Neural progenitor cell (in vitro differentiated cells): ENCODE measurements at regions not wholly inside any gene's neighbourhood (a gene's known extent, or its start where the extent isn't known, plus 50 kb on each side); places are given as distances from the start of the nearest gene placed in this dataset.

Source experiments
- DNase-seq: peaks from one replicate; pipeline ENCODE4 v3.0.0-alpha.2; 2016; ENCODE audit warnings: low spot score
- H2AFZ ChIP-seq: fragments of 200-600 bp; sonication (generic); replicated peaks from 2 replicates; pipeline ENCODE4 v1.6.1; 2016; ENCODE audit warnings: antibody characterized with exemption
- H3F3A ChIP-seq: fragments of 200-600 bp; sonication (generic); 2 replicates; pipeline ENCODE4 v1.6.1; 2016; ENCODE audit warnings: antibody characterized with exemption, low read depth
- H3K27ac ChIP-seq: fragments of 200-600 bp; sonication (generic); 2 replicates; pipeline ENCODE4 v1.5.1; 2016; ENCODE audit warnings: mild to moderate bottlenecking
- H3K27me3 ChIP-seq: fragments of 200-600 bp; sonication (generic); 2 replicates; pipeline ENCODE4 v1.6.1; 2016; ENCODE audit warnings: mild to moderate bottlenecking, moderate library complexity
- H3K36me3 ChIP-seq: fragments of 200-600 bp; sonication (generic); 2 replicates; pipeline ENCODE4 v1.5.1; 2016
- H3K4me1 ChIP-seq: fragments of 200-600 bp; sonication (generic); 2 replicates; pipeline ENCODE4 v1.6.1; 2016; ENCODE audit warnings: mixed run types
- H3K4me2 ChIP-seq: fragments of 200-600 bp; sonication (generic); 2 replicates; pipeline ENCODE4 v1.6.1; 2016
- H3K4me3 ChIP-seq: fragments of 200-600 bp; sonication (generic); 2 replicates; pipeline ENCODE4 v1.5.1; 2016
- H3K79me2 ChIP-seq: fragments of 200-600 bp; sonication (generic); 2 replicates; pipeline ENCODE4 v1.6.1; 2016; ENCODE audit warnings: low read depth
- H3K9ac ChIP-seq: fragments of 200-600 bp; sonication (generic); 2 replicates; pipeline ENCODE4 v1.6.1; 2016
- H3K9me3 ChIP-seq: fragments of 200-600 bp; sonication (generic); 2 replicates; pipeline ENCODE4 v1.5.1; 2016; ENCODE audit warnings: low read depth
- H4K20me1 ChIP-seq: fragments of 200-600 bp; sonication (generic); 2 replicates; pipeline ENCODE4 v1.6.1; 2016; ENCODE audit warnings: low read depth
- H3K27ac Mint-ChIP-seq: 3 replicates; pipeline ENCODE4 v1.8.0; 2021; ENCODE audit warnings: mixed read lengths
- H3K27me3 Mint-ChIP-seq: 2 replicates; pipeline ENCODE4 v1.8.0; 2022; ENCODE audit warnings: low read depth, mild to moderate bottlenecking, inconsistent platforms, moderate library complexity, mixed read lengths; ENCODE audit not compliant: insufficient read depth
- H3K36me3 Mint-ChIP-seq: 3 replicates; pipeline ENCODE4 v1.8.0; 2021; ENCODE audit warnings: mixed read lengths
- H3K4me1 Mint-ChIP-seq: 3 replicates; pipeline ENCODE4 v1.8.0; 2021; ENCODE audit warnings: mixed read lengths
- H3K4me3 Mint-ChIP-seq: 3 replicates; pipeline ENCODE4 v1.8.0; 2021; ENCODE audit warnings: mild to moderate bottlenecking, moderate library complexity, mixed read lengths
- H3K9me3 Mint-ChIP-seq: 3 replicates; pipeline ENCODE4 v1.8.0; 2020; ENCODE audit warnings: mixed read lengths
- CTCF ChIP-seq: fragments of 200-600 bp; sonication (generic); IDR thresholded peaks from 2 replicates; pipeline ENCODE4 v1.5.1; 2017; ENCODE audit warnings: antibody characterized with exemption, mild to moderate bottlenecking
- EZH2 ChIP-seq: fragments of 200-600 bp; sonication (generic); IDR thresholded peaks from 2 replicates; pipeline ENCODE4 v1.6.1; 2017; ENCODE audit warnings: antibody characterized with exemption, mild to moderate bottlenecking, moderate library complexity
- EZH2phosphoT487 ChIP-seq: fragments of 200-600 bp; sonication (generic); IDR thresholded peaks from 2 replicates; pipeline ENCODE4 v1.6.1; 2017; ENCODE audit warnings: antibody characterized with exemption

- Histone ChIP-seq H3K9me3 (no peaks in the 10 kb centered on the region), H2AFZ (no peak overlapping the region), H3K4me1 (peaks cover 13% of the 10 kb centered on the region), H3K79me2 (no peaks in the 10 kb centered on the region), H3F3A (no peaks in the 10 kb centered on the region), H3K27me3 (no peaks in the 10 kb centered on the region), H3K27ac (no peak overlapping the region), H3K4me2 (no peak overlapping the region), H3K9ac (no peak overlapping the region), H3K4me3 (no peak overlapping the region), H4K20me1 (no peaks in the 10 kb centered on the region), H3K36me3 (no peaks in the 10 kb centered on the region)
- H3K4me3 Mint-ChIP-seq: no peak overlapping the region
- TF ChIP-seq EZH2: no peak
- TF ChIP-seq EZH2phosphoT487: no peak
- TF ChIP-seq CTCF: no peak
- no peaks in the 10 kb centered on the region for H3K36me3 Mint-ChIP-seq
- H3K4me1 Mint-ChIP-seq: peaks cover 1% of the 10 kb centered on the region
- peaks cover 17% of the 10 kb centered on the region for H3K9me3 Mint-ChIP-seq
- DNase-seq: no peak
- H3K27ac Mint-ChIP-seq: no peak overlapping the region
- H3K27me3 Mint-ChIP-seq: peaks cover 9% of the 10 kb centered on the region
These were observed 168.6 kb downstream of the IER5 start for GRCh38 chr1:181257117-181257516.

- no peak overlapping the region for H3K9ac ChIP-seq
- H3K4me3 Mint-ChIP-seq: no peak overlapping the region
- TF ChIP-seq EZH2 (no peak), EZH2phosphoT487 (no peak), CTCF (no peak)
- no peak for DNase-seq
- no peaks in the 10 kb centered on the region for H3F3A ChIP-seq
- no peaks in the 10 kb centered on the region for H3K27me3 ChIP-seq
- H3K36me3 ChIP-seq: no peaks in the 10 kb centered on the region
- no peak overlapping the region for H3K4me3 ChIP-seq
- H3K9me3 Mint-ChIP-seq: peaks cover 11% of the 10 kb centered on the region
- no peaks in the 10 kb centered on the region for H3K9me3 ChIP-seq
- no peaks in the 10 kb centered on the region for H3K36me3 Mint-ChIP-seq
- H3K4me1 Mint-ChIP-seq: no peaks in the 10 kb centered on the region
- H2AFZ ChIP-seq: peak overlapping the region; percentile 32
- H3K4me2 ChIP-seq: no peak overlapping the region
- H3K27ac Mint-ChIP-seq: no peak overlapping the region
- H3K27ac ChIP-seq: no peak overlapping the region
- no peaks in the 10 kb centered on the region for H4K20me1 ChIP-seq
- peaks cover 11% of the 10 kb centered on the region for H3K27me3 Mint-ChIP-seq
- no peaks in the 10 kb centered on the region for H3K79me2 ChIP-seq
- H3K4me1 ChIP-seq: peaks cover 11% of the 10 kb centered on the region
These were observed 170.7 kb downstream of the IER5 start for GRCh38 chr1:181259026-181259745.

- H3K4me3 Mint-ChIP-seq: no peak overlapping the region
- Histone ChIP-seq H3K4me1 (peaks cover 11% of the 10 kb centered on the region), H3K27me3 (no peaks in the 10 kb centered on the region), H3K9me3 (no peaks in the 10 kb centered on the region), H3K4me3 (no peak overlapping the region), H3K9ac (no peak overlapping the region), H3K79me2 (no peaks in the 10 kb centered on the region), H3F3A (no peaks in the 10 kb centered on the region), H4K20me1 (no peaks in the 10 kb centered on the region), H3K36me3 (no peaks in the 10 kb centered on the region), H2AFZ (no peak overlapping the region), H3K4me2 (no peak overlapping the region), H3K27ac (no peak overlapping the region)
- no peaks in the 10 kb centered on the region for H3K4me1 Mint-ChIP-seq
- TF ChIP-seq CTCF: no peak
- no peak for TF ChIP-seq EZH2phosphoT487
- no peak for TF ChIP-seq EZH2
- H3K36me3 Mint-ChIP-seq: no peaks in the 10 kb centered on the region
- peaks cover 13% of the 10 kb centered on the region for H3K27me3 Mint-ChIP-seq
- no peak for DNase-seq
- no peak overlapping the region for H3K27ac Mint-ChIP-seq
- peaks cover 4% of the 10 kb centered on the region for H3K9me3 Mint-ChIP-seq
These were observed 171.8 kb downstream of the IER5 start for GRCh38 chr1:181260271-181260670.
